H1 (cell line): ENCODE measurements at regions not wholly inside any gene's neighbourhood (a gene's known extent, or its start where the extent isn't known, plus 50 kb on each side); places are given as distances from the start of the nearest gene placed in this dataset.

Experiments used
- ATF3 ChIP-seq: IDR thresholded peaks from 2 replicates; pipeline ENCODE4 v1.6.1; 2011; ENCODE audit warnings: low read depth, mild to moderate bottlenecking, low read length; ENCODE audit not compliant: insufficient read depth
- BCL11A ChIP-seq, 2 experiments: IDR thresholded peaks; one replicate each; pipeline ENCODE4 v1.6.1; 2011; ENCODE audit warnings: low read depth in 2 of 2, low read length in 2 of 2, mild to moderate bottlenecking in 2 of 2
- CHD2 ChIP-seq: IDR thresholded peaks from 2 replicates; pipeline ENCODE4 v1.6.1; 2012; ENCODE audit warnings: low read length, improper control_type of control experiment
- KDM5A ChIP-seq: fragments of 200-600 bp; IDR thresholded peaks from 2 replicates; pipeline ENCODE4 v1.7.1; 2012; ENCODE audit warnings: mild to moderate bottlenecking, low read length, inconsistent platforms, mixed read lengths
- MAFK ChIP-seq: IDR thresholded peaks from 2 replicates; pipeline ENCODE4 v1.6.1; 2012; ENCODE audit warnings: low read depth, mild to moderate bottlenecking, improper control_type of control experiment, low read length
- RXRA ChIP-seq: IDR thresholded peaks from 2 replicates; pipeline ENCODE4 v1.6.1; 2011; ENCODE audit warnings: low read depth, mild to moderate bottlenecking, low read length, moderate library complexity; ENCODE audit not compliant: insufficient read depth
- TF ChIP-seq, protein P1 (sequence below): IDR thresholded peaks from 2 replicates; pipeline ENCODE4 v1.6.1; 2011; ENCODE audit warnings: low read length, improper control_type of control experiment

DNA sequence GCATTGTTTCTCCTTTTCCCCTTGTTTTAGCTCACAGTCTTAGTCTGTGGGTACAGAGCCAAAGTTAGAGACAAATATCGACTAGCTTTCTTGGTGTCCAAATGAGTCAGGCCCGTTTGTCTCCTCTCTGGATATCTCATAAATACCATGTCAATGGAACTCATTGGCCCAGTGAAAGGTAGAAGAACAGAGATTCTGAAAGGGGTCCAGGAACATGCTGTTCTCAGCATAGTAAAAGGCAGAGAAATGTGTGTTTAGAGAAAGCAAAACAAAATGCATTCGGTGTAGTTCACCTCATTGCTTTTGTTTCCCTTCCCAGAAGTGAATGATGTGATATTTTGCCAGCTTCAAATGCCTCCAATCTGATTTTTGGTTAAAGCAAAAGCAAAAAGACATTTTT lies 238.6 kb upstream of the SLC8A1 start (continued):
- TF ChIP-seq MAFK (no peak), RXRA (no peak), BCL11A (IDR thresholded peaks at IDR 0.05; ENCODE audit: low read depth in 2 of 2, low read length in 2 of 2) (no peak), KDM5A (no peak), CHD2 (no peak), ATF3 (no peak)
- TF ChIP-seq, protein P1, sequence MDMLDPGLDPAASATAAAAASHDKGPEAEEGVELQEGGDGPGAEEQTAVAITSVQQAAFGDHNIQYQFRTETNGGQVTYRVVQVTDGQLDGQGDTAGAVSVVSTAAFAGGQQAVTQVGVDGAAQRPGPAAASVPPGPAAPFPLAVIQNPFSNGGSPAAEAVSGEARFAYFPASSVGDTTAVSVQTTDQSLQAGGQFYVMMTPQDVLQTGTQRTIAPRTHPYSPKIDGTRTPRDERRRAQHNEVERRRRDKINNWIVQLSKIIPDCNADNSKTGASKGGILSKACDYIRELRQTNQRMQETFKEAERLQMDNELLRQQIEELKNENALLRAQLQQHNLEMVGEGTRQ = no peak
